ENCODE measurements at regions not wholly inside any gene's neighbourhood (a gene's known extent, or its start where the extent isn't known, plus 50 kb on each side); places are given as distances from the start of the nearest gene placed in this dataset.
"Not testable (repeated sequence)": the region's sequence is repeated elsewhere in the genome, so short reads cannot be mapped to it uniquely, and the experiment has no call there.

GRCh38 chr4:137868067-137868466, 335.8 kb upstream of the PCDH18 start:
- TF ChIP-seq REST (IDR thresholded peaks at IDR 0.05; ENCODE audit: borderline replicate concordance); CTCF (IDR thresholded peaks at IDR 0.05; ENCODE audit: poor library complexity, severe bottlenecking); EP300 (conservative IDR thresholded peaks at IDR 0.05; ENCODE audit: poor library complexity, severe bottlenecking); SMC3 (conservative IDR thresholded peaks at IDR 0.05; ENCODE audit: poor library complexity); POLR2AphosphoS5 (IDR thresholded peaks at IDR 0.05); MXI1 (conservative IDR thresholded peaks at IDR 0.05; ENCODE audit: poor library complexity, severe bottlenecking): not testable (repeated sequence)
